ENCODE measurements at regions not wholly inside any gene's neighbourhood (a gene's known extent, or its start where the extent isn't known, plus 50 kb on each side); places are given as distances from the start of the nearest gene placed in this dataset.

DNA sequence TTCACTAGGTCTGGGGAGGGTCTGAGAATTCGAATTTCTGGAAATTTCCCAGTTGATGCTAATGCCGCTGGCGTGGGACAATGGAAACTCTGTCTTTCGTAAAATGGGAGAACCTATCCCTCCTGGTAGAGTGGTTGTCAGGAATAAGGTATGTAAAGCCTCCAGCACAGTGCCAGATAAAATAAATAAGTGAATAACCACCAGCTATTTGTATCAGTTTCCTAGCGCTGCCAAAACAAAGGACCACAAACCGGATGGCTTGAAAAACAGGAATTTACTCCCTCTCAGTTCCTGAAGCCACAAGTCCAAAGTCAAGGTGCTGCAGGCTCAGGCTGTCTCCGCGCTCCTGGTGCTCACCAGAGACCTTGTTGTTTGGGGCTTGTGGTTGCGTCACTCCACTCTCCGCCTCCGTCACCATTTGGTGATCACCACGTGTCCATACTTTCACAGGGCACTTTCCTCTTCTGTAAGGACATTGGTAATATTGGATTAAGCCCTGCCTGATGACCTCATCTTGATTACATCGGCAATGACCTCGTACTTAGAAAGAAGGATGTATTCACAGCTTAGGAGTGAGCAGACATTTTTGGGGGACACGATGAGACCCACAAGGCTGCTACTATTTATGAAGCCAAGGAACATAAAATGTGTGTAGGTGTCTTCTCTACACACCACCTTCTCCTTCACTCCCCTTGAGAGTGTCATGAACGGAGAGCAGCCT is 428.5 kb downstream of the IRS2 start:
- no peak for DNase-seq

DNA sequence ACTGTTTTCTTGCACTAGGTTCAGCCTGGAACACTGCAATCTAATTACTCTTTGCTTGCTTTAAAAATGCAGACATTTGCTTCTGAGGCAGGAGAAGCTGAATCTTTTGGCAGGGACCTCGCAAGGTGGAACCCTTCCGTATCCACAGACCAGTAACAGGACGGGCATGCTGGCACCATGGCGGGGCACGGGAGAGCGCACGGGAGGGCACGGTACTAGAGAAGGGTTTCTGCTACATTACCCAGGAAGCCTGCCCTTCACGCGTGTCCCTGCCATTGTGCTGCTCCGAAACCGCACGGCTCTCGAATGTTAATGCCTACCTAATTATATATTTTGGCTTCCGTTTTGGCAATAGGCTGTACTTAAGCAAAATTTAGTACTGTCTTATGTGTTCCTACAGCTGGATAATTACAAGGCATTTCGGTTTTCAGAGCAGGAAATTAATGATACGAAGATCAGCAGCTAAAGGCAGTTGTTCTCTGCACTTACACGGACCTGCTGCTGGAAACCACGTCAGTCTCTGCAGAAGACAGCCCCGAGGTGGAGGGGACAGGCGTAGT is 430.4 kb downstream of the IRS2 start:
- DNase-seq, result no peak

DNA sequence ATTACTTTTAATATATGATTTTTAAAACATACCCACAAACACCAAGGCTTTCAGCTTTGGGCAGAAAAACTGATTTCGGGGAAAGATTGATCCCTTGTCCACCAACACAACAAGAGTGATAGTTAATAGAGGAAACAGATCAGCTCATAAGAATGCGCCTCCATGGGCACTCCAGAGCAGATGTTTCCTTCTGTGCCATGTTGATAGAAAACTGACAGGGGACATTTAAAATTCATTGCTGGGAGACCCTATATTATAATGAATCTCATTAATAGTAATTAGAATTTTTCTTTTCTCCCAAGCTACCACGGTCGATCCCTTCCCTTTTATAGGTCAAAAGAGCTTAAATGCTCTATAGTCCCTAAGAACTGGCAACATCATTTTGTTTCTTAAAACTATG is 431.2 kb downstream of the IRS2 start:
- no peak for DNase-seq

DNA sequence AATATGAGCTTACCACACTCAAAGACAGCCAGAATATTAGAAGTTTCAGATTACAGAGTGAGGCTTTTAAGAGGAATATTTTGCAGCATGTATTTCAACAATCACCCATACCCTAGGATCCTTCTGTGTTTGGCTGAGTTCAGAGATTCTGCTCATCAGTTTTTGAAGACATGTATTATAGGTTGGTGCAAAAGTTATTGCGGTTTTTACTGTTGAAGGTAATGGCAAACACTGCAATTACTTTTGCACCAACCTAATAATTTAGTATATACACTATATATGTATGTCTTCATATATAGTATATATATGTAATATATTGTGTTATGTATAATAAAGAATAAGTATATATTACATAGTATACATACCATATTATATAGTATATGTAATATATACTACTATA is 435.1 kb downstream of the IRS2 start:
- no peak for DNase-seq

DNA sequence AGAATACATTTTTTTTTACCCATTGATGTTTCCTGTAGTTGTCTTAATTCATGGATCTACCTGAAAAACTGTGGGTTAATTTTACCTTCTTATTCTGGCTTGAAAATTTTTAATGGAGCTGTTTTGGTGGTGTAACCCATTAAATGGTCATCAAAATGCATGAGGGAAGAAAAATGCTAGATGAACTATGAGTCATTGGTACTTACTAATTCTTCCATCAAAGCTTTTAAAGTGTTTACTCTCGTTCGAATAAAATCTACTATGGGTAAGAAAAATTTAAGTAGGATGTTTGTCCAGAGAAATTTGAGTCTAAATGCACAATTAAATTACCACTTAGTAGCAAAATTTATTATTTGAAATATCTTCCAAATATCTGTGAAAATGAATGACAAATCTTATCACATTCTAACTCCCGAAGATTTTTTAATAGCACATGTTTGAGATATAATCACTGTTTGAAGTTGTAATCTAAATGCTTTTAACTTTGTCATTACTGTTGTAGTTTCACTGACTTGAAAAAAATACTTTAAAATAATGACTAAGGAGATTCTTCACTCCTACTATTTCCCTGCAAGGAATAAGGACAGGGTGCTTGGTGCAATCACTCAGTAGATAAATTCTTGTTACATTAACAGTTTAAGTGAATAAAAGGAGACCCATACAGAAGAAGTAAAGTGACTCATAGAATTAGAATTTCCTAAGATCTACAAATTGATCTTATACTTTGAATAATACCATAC is 437.7 kb downstream of the IRS2 start:
- DNase-seq, result no peak

DNA sequence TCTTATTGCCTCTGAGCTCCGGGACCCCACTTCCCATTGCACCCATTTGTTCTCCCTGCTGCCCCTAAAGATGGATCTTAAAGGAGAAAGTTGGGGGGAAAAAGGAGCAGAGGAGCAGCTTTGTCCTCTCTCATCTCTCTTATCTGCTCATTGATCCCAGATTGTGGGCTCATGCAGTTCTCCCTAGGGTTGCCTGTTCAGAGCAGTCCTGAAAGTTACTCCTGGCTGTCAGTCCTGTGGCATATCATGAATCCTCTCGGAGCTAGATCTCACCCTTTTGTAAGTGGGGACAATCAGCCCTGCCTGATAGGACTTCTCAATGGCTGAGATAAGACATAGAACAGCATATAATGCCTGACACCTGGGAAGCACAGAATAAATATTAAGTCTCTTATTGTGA is 440.3 kb downstream of the IRS2 start:
- DNase-seq, result no peak

DNA sequence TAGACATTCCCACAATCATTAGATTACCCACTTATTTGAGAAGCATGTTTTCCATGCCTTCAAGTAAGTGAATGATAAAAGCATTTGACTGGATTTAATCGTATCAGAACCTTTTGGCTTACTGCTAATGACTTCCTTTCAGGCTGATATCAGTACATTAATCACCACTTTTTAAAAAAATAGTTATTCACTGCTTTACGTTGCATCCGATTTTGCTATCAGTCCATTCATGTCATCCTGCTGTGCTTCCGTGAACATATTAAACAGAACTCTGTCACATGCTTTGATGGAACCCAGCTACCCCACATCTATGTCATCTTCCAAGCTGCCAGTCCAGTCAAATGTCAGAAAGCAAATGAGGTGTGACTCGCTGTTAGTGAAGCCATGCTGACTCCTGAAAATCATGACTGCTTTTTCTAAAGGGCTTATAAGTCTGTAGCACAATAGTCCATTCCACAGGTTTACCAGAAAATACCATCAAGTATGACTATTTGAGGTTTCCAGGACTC is 440.9 kb downstream of the IRS2 start:
- no peak for DNase-seq

DNA sequence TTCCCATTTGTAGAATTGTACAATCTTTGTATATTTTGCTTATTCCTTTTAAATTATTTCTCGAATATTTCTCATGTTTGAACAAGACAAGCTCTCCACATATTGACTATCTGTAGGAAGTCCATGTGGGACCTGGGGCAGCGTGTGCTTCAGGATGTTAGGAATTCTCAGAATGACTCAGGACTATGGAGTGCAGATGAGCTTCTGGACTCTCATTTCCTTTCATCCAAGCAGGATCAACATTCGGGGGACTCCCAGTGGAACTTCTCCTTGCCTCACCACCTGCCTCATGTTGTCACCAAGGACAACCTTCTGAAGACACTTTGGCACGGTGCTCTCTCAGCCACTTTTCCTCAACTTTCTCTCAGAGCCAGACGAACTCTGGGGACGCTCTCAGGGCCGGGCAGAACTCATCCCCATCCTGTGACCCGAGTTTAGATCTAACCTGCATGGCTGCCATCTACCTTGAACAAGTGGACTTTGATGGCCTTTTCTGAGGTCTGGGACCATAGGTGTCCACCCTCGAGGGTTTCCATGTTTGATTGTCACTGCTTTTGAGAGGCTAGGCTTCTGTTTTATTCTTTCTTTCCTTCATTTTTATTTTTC is 441.7 kb downstream of the IRS2 start:
- DNase-seq, result no peak

DNA sequence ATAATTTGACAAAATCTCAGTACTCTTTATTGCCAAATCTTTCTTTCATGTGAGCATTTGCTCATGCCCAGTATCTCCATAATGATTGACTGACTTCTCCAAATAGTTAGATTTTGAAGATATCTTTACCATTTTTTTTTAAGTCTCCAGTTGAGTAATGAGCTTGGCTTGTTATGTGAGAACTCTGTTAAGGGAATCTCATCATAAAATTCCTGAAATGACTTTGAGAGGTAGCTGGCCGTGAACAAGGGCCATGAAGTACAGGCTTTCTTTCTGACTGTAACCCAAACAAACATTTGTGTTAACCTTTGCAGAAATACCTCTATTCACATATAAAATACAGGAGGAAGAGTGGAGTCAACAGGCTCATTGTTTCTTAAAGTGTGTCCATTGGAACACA is 449.7 kb downstream of the IRS2 start:
- no peak for DNase-seq

DNA sequence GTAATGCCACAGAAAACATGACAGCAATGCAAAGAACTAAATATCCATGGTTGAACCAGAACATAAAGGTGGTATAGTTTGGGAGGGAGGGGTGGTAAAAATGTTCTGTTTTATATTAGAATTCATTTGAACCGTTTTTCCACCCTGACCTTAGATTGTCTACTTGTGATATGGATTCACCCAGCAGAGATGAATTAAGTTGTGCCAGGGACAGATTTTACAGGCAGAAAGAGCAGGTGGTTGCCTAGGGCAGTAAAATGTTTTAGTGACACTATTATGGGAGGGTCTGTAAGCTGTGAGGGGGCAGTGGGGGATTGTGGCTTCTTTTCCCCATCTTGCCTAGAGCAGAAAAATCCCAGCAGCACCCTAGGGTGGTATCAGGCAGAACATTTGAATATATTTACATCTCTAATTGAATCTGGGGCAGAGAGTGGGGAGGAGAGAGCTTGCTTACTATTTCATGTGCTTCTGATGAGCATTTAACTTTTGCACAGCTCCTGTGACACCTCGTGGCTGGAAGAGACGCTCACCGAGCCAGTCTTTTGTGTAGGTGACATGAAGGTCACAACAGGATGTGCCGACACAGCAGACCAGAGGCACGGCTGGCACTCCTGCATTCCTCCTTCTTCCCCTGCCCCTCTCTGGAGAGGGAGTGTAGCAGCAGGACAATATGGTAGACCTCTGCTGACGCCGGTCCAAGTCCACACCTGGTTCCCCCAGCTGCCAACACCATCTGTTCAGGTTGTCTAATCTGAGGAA is 452.3 kb downstream of the IRS2 start:
- DNase-seq, result no peak

DNA sequence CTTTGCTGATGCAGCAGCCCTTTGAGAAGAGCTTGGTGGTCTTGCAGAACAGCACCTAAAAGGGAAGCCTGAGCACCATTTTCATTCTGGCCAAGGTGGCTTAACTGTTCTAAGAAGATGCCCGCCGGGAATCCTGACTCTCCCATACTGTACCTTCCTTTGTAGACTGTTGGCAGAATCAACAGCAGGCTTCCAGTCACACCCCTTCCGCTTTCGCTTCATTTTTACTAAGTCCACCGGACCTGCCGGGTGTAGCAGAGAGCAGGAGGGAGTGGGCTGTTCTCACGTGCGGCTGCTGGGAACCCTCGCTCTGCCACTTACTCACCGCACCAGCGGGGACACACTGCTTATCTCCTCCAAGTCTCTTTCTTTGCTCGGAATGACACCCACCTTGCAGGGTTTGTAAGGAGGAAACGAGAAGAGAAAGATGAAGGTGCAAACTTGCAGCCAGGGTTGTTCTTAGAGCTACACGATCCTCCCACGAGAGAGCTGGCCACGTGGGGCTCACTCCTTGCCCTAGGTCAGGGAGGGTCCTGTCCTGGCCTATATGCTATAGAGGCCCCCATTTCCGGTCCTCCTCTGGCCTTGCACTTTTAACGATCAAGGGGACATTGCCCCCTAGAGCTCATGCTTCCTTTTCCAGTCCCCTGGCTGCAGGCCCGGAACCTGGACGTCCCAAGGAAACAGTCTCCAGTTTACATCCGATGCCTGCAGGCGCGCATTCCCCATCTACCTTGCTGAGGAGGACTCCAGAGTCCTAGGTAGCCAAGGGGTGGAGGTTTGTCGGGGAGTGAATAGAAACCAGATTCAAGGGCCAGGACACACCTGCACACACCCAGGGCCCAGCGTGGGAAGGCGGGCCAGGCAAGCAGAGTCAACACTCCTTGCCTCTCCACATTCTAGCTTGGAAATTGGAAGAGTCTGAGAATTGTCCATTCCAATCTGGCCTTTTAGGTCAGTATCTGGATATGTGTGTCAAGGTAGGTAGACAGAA is 453.6 kb downstream of the IRS2 start:
- DNase-seq, result no peak

DNA sequence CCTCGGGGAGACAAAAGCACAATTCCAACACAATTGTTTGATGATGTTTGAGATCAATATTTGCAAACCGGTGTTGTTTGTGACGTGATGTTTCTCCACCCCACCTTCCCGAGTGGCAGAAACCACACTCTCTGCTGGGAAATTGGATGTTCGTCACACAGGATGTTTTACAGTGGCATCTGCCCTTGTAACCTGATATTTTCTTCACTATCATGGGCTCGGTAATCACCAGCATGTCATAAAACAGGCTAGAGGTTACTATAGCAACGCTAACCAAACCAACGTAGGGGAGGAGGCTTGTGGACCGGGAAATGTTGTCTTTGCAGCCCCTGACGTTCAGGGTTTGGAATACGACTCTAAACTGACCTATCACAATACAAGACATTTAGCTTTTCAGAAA is 454.5 kb downstream of the IRS2 start:
- no peak for DNase-seq

DNA sequence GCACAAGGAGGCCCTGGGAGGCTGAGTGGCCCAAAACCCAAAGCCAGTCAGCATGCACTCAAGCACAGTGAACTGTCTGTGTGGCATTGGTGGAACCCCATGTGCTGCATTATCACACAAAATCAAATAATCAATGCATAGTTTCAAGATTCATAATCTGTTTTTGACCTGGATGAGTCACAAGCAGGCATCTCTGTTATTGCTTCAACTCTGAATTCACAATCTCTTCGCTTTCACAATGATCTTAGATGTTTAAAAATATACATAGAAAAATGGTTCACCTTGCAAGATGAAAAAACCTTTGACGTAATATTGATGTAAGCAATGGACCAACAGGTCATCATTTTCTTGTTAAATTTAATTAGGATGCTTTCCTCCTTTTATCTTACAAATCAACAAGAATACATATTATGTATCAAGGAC is 455.4 kb downstream of the IRS2 start:
- no peak for DNase-seq

DNA sequence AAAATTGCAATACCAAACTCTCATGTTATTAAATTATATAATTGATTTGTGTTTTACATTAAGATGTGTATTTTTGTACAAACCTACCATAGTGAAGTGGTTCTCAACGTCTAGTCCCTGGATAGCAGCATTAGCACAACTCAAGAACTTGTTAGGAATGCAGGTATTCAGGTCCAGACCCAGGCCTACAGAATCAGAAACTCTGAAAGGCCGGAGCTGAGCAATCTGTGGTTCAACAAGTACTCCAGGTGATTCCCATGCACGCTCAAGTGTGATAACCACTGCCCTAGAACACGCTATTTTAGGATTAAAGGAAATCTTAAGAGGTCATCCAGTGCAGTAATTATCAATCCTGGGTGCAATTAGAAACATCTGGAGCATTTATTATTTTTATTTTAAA is 456.3 kb downstream of the IRS2 start:
- DNase-seq, result no peak

DNA sequence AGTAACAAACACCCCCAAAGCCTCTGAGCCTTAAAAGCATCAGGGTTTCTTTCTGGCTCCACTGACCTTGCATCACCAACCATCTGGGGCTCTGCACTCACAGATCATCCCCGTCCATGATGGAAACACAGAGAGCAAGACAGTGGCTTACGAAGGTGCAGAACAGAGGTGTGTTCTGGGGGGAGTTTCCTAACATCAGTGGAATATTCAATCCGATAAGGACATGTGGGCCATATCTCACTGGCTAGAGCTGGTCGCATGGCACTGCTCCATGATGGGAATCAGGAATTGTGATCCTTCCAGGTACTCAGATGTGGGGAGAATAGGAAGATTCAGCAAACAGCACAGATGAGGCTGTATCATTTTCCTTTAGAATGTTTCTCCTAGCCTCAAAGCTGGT is 457.2 kb downstream of the IRS2 start:
- DNase-seq, result no peak

DNA sequence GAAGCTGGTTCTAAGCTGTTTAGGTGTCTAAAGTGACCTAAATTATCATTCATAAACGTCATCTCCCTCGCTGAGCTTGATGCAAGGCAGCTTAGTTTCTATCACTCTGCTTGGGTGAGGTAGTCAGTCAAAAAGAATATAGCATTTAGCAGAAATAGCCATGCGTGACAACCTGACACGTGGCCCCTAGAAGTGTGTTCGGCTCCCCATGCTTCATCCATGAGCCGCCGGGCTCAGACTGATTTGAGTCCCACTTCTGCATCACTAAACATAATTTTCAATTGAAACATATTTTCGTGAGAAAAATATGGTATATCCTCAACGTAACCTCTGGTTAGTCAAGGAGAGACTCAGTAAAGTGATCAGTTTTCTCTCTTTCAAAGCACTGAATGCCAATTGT is 459.8 kb downstream of the IRS2 start:
- no peak for DNase-seq

DNA sequence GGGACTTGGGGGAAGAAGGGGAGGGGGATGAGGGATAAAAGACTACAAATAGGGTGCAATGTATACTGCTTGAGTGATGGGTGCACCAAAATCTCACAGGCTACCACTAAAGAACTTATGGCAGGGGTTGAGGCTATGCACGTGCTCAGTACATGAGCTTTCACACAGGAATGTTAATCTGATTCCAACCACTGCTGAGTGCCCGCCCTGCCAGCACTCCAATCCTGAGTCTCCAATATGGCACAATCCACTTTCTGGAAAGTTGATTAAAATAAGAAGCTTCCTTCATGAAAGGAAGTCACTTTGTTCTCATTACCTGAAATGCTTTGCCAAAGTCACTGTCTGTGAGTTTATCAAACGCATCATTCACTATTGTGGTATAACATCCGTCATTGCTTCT is 463.0 kb downstream of the IRS2 start:
- DNase-seq, result no peak

DNA sequence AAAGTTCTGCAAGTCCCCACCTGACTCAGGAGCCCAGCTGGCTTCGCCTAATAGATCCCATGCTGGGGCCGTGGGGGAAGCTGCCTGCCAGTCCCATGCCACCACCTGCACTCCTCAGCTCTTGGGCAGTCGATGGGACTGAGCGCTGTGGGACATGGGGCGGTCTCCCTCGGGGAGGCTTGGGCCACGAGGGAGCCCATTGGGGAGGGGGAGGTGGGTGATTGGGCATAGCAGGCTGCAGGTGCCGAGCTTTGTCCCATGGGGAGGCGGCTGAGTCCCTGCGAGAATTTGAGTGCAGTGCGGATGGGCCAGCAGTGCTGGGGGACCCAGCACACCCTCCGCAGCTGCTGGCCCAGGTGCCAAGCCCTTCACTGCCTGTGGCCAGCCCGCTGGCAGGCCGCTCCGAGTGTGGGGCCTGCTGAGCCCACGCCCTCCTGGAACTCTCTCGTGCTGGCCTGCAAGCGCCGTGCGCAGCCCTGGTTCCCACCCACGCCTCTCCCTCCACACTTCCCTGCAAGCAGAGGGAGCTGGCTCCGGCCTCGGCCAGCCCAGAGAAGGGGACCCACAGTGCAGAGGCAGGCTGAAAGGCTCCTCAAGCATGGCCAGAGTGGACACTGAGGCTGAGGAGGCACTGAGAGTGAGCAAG is 467.3 kb downstream of the IRS2 start:
- no peak for DNase-seq

DNA sequence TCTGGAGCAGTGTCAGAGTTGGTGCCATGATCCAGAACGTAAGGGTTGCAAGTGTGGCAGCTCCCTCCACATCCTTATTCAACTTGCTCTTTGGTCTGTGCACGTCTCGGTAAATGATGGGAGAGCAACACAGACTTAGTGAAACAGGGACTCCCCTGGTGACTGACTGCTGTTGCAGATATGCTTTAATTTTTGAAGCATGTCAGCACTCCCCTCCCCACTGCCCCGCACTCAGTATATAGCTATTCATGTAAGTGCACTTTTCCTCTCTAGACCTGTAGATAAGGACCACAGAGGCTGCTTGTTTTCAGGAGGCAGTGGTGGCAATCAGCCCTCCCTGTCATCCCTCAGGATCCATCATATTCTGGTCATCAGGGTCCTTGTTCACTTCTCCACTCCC is 470.9 kb downstream of the IRS2 start:
- DNase-seq, result no peak

DNA sequence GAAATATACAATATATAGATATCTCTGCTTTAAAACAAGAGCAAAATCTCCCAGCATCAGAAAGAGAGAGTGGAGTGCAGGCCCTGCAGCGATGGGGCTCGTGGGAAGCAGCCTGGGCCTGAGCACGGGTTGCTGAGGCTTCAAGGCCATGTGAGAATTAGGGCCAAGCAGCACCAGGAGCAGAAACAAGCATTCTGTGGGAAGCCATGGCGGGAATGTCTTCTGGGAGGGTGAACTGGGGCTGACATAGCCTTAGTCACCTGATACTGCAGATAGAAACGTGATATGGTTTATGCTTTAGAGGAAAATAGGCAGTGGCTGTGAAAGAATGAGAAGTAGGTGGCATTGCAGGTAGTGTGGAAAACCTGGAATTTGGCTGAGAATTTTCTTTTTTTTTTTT is 472.3 kb downstream of the IRS2 start:
- DNase-seq, result no peak

DNA sequence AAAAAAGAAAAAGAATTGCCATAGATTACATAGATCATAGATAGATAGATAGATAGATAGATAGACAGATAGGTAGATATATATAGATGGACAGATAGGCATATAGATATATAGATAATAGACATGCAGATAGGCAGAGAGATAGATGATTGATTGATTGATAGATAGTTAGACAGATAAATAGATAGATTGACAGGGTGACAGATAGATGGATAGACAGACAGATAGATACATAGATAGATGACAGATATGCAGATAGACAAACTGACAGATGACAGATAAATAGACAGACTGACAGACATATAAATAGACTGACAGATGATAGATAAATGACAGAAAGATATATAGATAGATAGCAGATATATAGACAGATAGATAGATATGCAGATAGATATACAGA is 474.0 kb downstream of the IRS2 start:
- DNase-seq, result no peak
